NCI-H146 treated with DMSO at 0.1 percent for 48 hours (cell line): ENCODE measurements at regions not wholly inside any gene's neighbourhood (a gene's known extent, or its start where the extent isn't known, plus 50 kb on each side); places are given as distances from the start of the nearest gene placed in this dataset.
"Not testable (repeated sequence)": the region's sequence is repeated elsewhere in the genome, so short reads cannot be mapped to it uniquely, and the experiment has no call there.

ENCODE experiments used
- DNase-seq: peaks from one replicate; lab custom pipeline; 2025; ENCODE audit not compliant: unreplicated experiment; lab: John Stamatoyannopoulos, UW

- not testable (repeated sequence) for DNase-seq
Observed at GRCh38 chr21:32934068-32934467, 91.7 kb upstream of the OLIG2 start.

GRCh38 chr21:32934829-32935228 is 90.9 kb upstream of the OLIG2 start:
- no peak for DNase-seq

- no peak for DNase-seq
Observed at GRCh38 chr21:32940079-32941014, 85.4 kb upstream of the OLIG2 start.

GRCh38 chr21:32941263-32941662 is 84.5 kb upstream of the OLIG2 start:
- DNase-seq, result no peak

- no peak for DNase-seq
Observed at GRCh38 chr21:32946654-32947053, 79.1 kb upstream of the OLIG2 start.

- no peak for DNase-seq
Observed at GRCh38 chr21:32947736-32948135, 78.0 kb upstream of the OLIG2 start.

- no peak for DNase-seq
Observed at GRCh38 chr21:32949701-32950100, 76.0 kb upstream of the OLIG2 start.

GRCh38 chr21:32951041-32951440 is 74.7 kb upstream of the OLIG2 start:
- DNase-seq, result no peak

- no peak for DNase-seq
Observed at GRCh38 chr21:32954353-32954752, 71.4 kb upstream of the OLIG2 start.

- DNase-seq, result no peak
Observed at GRCh38 chr21:32955311-32956060, 70.2 kb upstream of the OLIG2 start.

GRCh38 chr21:32956061-32956656 is 69.6 kb upstream of the OLIG2 start:
- DNase-seq, result no peak

- DNase-seq, result no peak
Observed at GRCh38 chr21:32957545-32957944, 68.2 kb upstream of the OLIG2 start.

- no peak for DNase-seq
Observed at GRCh38 chr21:32958288-32959002, 67.3 kb upstream of the OLIG2 start.

GRCh38 chr21:32962268-32962667 is 63.5 kb upstream of the OLIG2 start:
- no peak for DNase-seq

- DNase-seq, result no peak
Observed at GRCh38 chr21:32965129-32965680, 60.5 kb upstream of the OLIG2 start.

GRCh38 chr21:32966120-32966519 is 59.6 kb upstream of the OLIG2 start:
- no peak for DNase-seq

GRCh38 chr21:32968103-32968502 is 57.6 kb upstream of the OLIG2 start:
- not testable (repeated sequence) for DNase-seq

- DNase-seq, result no peak
Observed at GRCh38 chr21:32974653-32975052, 51.1 kb upstream of the OLIG2 start.

- no peak for DNase-seq
Observed at GRCh38 chr21:32975811-32976431, 49.8 kb upstream of the OLIG2 start.
